Glutamatergic neuron (in vitro differentiated cells): ENCODE measurements at regions not wholly inside any gene's neighbourhood (a gene's known extent, or its start where the extent isn't known, plus 50 kb on each side); places are given as distances from the start of the nearest gene placed in this dataset.
"Not testable (repeated sequence)": the region's sequence is repeated elsewhere in the genome, so short reads cannot be mapped to it uniquely, and the experiment has no call there.

Experiments used
- DNase-seq: peaks from one replicate; pipeline ENCODE4 v3.0.0; 2022
- H3K27ac Mint-ChIP-seq: one replicate; pipeline ENCODE4 v1.8.0; 2020; ENCODE audit warnings: mild to moderate bottlenecking, mixed read lengths, inconsistent platforms; ENCODE audit not compliant: unreplicated experiment
- H3K27me3 Mint-ChIP-seq: one replicate; pipeline ENCODE4 v1.8.0; 2020; ENCODE audit warnings: mild to moderate bottlenecking, moderate library complexity, mixed read lengths, inconsistent platforms; ENCODE audit not compliant: unreplicated experiment
- H3K36me3 Mint-ChIP-seq: one replicate; pipeline ENCODE4 v1.8.0; 2020; ENCODE audit warnings: mild to moderate bottlenecking, mixed read lengths, inconsistent platforms; ENCODE audit not compliant: unreplicated experiment
- H3K4me1 Mint-ChIP-seq: one replicate; pipeline ENCODE4 v1.8.0; 2020; ENCODE audit warnings: mild to moderate bottlenecking, low read depth, mixed read lengths, inconsistent platforms; ENCODE audit not compliant: unreplicated experiment
- H3K4me3 Mint-ChIP-seq: one replicate; pipeline ENCODE4 v1.8.0; 2020; ENCODE audit warnings: mild to moderate bottlenecking, mixed read lengths, inconsistent platforms; ENCODE audit not compliant: unreplicated experiment
- H3K9me3 Mint-ChIP-seq: one replicate; pipeline ENCODE4 v1.8.0; 2020; ENCODE audit warnings: mild to moderate bottlenecking, moderate library complexity, mixed read lengths, inconsistent platforms; ENCODE audit not compliant: unreplicated experiment
- TF ChIP-seq, protein P1 (sequence below): fragments of 200-600 bp; sonication (generic); IDR thresholded peaks from one replicate; pipeline ENCODE4 v1.5.0; 2021; ENCODE audit not compliant: partially characterized antibody, unreplicated experiment

GRCh38 chr2:100747996-100748615, 71.8 kb upstream of the NPAS2 start:
- no peaks in the 10 kb centered on the region for H3K9me3 Mint-ChIP-seq

DNA sequence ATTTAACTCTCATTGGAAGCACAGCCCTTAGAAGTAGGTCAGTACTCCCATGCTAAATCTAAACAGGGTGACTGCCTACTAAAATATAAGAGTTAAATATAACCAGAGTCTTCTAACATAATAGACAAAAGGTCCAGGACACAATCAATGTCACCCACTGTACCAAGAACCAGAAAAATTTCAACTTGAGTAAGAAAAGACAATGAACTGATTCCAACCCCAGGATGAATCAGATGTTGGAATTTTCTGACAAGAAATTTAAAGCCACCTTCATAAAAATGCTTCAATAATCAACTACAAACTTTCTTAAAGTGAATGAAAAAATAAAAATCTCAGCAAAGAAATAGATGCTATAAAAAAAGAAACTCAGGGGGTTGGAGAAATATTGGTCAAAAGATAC, 71.3 kb upstream of the NPAS2 start:
- Mint-ChIP-seq H3K4me1 (no peaks in the 10 kb centered on the region), H3K4me3 (no peak overlapping the region), H3K36me3 (no peaks in the 10 kb centered on the region), H3K27ac (no peak overlapping the region), H3K27me3 (peaks cover 5% of the 10 kb centered on the region), H3K9me3 (no peaks in the 10 kb centered on the region)
- DNase-seq = no peak
- TF ChIP-seq, protein P1, sequence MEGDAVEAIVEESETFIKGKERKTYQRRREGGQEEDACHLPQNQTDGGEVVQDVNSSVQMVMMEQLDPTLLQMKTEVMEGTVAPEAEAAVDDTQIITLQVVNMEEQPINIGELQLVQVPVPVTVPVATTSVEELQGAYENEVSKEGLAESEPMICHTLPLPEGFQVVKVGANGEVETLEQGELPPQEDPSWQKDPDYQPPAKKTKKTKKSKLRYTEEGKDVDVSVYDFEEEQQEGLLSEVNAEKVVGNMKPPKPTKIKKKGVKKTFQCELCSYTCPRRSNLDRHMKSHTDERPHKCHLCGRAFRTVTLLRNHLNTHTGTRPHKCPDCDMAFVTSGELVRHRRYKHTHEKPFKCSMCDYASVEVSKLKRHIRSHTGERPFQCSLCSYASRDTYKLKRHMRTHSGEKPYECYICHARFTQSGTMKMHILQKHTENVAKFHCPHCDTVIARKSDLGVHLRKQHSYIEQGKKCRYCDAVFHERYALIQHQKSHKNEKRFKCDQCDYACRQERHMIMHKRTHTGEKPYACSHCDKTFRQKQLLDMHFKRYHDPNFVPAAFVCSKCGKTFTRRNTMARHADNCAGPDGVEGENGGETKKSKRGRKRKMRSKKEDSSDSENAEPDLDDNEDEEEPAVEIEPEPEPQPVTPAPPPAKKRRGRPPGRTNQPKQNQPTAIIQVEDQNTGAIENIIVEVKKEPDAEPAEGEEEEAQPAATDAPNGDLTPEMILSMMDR = no peak

More at GRCh38 chr2:100747996-100748615, 71.8 kb upstream of the NPAS2 start:
- TF ChIP-seq, protein P1 = no peak
- H3K4me1 Mint-ChIP-seq = no peaks in the 10 kb centered on the region
- peaks cover 5% of the 10 kb centered on the region for H3K27me3 Mint-ChIP-seq
- no peak for DNase-seq
- no peak overlapping the region for H3K4me3 Mint-ChIP-seq
- H3K36me3 Mint-ChIP-seq = no peaks in the 10 kb centered on the region
- no peak overlapping the region for H3K27ac Mint-ChIP-seq

DNA sequence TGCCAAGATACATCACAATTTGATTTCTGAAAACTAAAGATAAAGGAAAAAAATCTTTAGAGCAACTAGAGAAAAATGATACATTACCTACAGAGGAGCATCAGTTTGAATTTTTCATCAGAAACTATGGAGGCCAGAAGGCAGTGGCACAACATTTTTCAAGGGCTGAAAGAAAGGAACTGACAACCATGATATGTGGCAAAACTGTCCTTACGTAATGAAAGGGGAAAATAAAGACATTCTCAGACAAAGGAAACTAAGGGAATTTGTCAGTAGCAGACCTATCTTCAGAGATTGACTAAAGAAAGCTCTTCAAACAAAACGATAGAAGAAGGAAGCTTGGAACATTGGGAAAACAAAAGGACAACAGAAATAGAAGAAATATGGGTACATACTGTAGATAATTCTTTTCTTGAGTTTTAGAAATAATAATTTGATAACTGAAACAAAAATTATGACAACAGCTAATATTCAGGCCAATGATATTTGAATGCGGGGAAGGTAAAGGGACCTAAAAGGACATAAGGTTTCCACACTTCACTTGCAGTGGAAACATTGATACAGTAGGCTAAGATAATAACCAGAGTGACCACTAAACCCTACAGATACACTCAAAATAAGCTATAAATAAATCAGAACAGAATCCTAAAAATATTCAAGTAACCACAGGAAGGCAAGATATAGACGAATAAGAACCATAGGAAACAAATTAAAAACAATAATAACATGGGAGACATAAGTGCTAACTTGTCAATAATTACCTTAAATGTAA, 70.0 kb upstream of the NPAS2 start:
- Mint-ChIP-seq H3K36me3 (no peaks in the 10 kb centered on the region), H3K27ac (no peak overlapping the region), H3K4me1 (no peaks in the 10 kb centered on the region), H3K4me3 (no peak overlapping the region), H3K27me3 (peaks cover 3% of the 10 kb centered on the region), H3K9me3 (no peaks in the 10 kb centered on the region)
- no peak for DNase-seq
- TF ChIP-seq, protein P1 = no peak

DNA sequence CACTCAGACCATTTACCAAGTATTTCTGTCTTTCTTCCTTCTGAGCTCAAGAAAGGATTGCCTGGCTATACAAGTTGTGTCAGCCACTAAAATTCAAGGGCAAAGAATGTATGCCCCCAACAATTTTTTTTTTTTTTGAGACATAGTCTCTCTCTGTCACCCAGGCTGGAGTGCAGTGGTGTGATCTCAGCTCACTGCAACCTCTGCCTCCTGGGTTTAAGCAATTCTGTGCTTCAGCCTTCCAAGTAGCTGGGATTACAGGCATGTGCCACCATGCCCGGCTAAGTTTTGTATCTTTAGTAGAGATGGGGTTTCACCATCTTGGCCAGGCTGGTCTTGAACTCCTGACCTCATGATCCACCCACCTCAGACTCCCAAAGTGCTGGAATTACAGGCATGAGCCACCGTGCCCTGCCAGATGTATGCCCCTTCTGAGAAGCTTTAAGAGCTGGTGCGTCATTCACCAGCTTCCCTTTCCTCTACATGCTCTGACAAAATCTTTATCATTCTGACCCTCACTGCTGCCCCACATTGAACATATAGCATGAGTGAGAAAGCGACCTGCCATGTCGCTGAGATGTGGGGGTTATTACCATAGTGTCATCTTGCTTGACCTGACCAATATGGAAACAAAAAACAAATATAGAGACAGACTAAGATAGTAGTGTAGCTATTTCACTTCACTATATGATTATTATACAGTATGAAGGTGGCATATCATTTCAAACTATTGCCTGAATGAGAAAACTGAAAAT, 67.9 kb upstream of the NPAS2 start:
- not testable (repeated sequence) for H3K4me1 Mint-ChIP-seq, H3K9me3 Mint-ChIP-seq, DNase-seq, H3K27ac Mint-ChIP-seq, H3K4me3 Mint-ChIP-seq, H3K27me3 Mint-ChIP-seq, H3K36me3 Mint-ChIP-seq

DNA sequence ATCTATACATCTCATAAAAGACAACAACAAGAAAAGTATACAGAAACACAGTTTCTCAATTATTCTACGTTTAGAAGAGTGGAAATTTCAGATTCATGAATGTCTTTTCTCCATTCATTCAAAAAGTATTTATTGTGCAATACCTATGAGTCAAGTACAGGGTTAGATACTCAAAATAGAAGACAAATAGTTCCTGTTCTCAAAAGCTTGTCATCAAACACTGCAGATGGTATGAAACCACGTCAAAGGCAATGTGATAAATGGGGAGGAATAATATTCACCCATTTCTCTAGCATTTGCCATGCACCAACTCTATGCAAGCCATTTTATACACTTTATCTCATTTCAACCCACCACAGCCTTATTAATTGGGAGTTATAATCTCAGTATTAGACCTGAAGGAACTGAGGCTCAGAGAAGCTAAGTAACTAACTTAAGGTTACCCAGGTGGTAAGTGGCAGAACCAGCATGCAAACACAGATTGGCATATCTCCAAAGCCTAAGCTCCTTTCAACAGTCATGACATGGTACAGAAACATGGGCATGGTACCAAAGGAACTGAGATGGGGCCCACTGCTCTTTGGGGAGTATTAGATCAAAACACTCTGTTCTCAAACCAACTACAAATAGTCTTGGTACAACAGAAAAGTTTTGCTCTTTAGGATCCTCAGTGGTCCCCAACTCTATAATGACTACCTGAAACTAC, 67.2 kb upstream of the NPAS2 start:
- Mint-ChIP-seq H3K9me3 (no peaks in the 10 kb centered on the region), H3K4me1 (no peaks in the 10 kb centered on the region), H3K27ac (no peak overlapping the region), H3K27me3 (peaks cover 1% of the 10 kb centered on the region), H3K36me3 (no peaks in the 10 kb centered on the region), H3K4me3 (no peak overlapping the region)
- no peak for DNase-seq
- TF ChIP-seq, protein P1 = no peak
